Stimulated activated naive CD4-positive, alpha-beta T cell (primary cell): ENCODE measurements at regions not wholly inside any gene's neighbourhood (a gene's known extent, or its start where the extent isn't known, plus 50 kb on each side); places are given as distances from the start of the nearest gene placed in this dataset.
"Not testable (repeated sequence)": the region's sequence is repeated elsewhere in the genome, so short reads cannot be mapped to it uniquely, and the experiment has no call there.

ENCODE experiments used
- DNase-seq, 6 experiments: peaks; one replicate each; lab custom pipeline; 2025; lab: John Stamatoyannopoulos, UW

DNA sequence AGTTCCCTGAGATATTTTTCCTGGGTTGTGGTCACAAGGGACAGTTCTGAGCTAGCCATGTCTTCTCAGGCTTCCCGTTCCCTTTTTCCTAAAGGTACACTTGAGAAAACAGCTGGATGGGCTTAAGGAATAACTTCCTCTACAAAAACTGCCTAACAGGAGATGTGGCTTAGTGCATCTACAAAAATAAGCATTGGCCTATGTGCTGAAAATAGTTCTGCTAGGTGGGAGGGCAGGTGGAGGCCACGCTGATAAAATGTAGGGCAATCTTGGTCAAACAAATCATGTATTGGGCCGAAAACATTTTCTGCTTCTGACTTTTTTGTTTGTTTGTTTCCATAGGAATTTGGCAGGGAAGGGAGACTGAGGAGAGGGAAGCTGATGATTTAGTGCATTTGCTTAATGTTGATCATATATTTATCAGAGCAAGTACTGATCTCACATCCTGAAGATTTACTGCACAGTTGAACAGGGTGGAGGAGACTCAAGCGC lies 409.4 kb upstream of the FZD8 start:
- DNase-seq = no peak

DNA sequence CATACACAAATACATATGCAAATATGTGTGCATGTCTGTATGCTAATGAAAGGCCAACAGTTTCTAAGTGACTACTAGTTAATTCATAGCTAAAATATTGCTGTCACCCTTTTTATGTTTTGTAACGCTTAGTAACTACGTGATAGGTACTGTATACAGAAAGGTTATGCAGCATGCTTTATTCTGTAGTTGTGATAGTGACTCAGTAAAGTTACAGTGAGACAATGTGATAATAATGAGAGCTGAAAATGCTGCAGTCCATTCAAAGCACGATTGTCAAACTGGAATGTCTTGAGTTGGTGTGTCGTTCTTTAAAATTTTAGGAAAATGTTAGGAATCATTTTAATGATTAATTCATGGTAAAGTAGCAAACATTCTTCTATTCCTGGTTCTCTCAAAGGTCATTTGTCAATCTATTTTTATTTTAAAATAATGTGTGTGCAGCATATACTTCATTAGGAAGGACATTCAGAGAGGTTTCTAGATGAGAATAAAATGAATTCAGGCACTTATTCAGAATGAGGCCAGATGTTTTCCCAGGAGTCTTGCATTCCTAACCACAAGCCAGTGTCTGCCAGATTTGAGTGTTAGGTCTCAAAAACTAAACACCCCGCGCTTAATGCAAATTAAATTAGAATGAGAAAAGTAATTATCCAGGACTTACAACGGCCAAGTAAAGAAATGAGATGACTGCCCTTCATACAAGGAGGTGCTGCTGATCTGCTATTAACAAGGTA lies 408.8 kb upstream of the FZD8 start:
- no peak for DNase-seq

DNA sequence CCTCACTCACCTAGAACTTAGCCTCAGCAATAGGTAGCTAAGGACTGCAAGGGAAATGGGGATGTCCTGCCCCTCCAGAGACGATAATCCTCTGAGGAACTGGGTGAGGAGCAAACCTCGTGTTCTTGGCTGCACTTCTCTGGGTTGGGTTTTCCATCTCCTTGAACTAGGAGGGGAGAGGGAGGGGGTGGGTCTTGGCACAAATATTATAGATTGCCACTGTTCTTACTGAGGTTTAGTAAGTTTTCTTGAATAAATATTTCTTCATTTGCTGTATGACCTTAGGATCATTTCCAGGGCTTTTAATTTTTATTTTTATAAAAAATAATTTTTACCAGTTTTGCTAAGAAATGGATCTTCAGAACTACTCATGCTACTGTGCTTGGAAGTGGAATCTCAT lies 406.7 kb upstream of the FZD8 start:
- no peak for DNase-seq

DNA sequence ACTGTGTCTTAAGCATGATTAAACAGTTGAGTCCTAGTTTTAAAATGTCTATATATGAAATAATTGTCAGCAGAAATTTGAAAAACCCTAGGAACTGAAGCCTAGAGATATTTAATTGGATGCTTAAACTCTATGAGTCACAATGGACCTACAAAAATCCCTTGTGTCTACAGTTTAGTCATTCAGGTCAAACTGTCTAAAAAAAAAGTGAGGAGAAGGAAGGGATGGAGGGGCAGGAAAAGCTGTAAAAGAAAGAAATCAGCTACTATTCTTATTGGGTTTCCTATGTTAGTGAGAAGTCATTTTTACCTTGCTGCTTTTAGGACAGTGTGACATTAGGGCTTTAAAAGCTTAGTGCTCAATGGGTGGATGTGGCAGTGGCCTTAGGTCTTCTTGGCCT lies 406.1 kb upstream of the FZD8 start:
- DNase-seq = no peak

DNA sequence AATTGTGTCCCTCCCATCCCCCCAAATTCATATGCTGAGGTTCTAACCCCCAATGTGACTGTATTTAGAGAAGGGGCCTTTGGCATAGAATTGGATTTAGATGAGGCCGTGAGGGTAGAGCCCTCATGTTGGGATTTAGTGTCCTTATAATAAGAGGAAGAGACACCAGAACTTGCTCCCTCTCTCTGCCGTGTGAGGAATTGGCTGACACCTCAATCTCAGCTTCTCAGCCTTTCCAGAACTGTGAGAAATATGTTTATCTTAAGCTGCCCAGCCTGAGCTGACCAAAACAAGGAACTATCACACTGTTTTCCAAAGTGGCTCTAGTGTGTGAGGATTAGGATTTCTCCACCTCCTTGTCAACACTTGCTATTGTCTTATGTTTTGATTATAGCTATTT lies 400.0 kb upstream of the FZD8 start:
- DNase-seq = no peak

DNA sequence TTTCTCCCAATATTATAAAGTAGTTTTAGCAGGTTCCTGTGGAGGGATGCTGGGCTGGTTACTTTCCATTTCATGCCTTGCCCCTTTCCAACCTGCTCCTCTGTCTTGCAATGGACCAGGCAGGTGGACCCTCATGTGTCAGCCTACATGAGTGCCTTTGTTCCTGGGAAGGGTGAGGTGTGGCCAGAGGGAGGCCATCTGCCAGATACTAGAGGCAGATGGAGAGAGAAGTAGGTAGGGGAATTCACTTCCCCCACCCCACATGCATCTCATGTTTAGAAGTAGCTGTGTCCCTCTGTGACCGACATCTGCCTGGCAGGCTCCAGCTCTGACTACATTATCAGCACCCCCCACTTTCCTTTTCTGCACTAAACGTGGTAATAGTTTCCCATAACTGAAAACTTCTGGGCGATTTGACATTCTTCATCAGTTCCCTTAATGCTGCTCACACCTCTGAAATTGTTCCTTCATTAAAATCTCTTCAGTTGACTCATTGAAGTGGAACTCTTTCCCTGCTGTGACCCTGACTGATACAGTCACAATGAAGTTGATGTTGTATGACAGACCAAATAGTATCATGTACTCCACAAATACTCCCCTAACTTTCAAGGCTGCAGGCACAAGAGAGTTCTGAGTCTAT lies 396.3 kb upstream of the FZD8 start:
- no peak for DNase-seq

DNA sequence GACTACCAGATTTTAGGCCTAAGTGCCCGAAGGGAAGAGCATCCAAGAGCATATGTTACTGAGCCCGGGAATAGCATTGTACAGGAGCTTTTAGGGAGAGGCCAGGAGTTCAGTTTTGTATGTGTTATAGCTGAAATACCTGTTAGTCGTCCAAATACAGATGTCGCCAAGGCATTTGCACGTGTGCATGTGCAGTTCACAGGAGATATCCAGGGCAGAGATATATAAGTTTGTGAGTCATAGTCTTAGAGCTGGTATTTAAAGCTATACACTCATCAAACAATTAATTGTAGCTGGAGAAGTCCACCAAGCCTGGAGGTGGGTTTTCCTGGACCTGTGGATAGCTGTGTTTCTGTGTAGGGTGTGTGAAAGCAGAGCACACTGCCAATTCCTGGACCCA lies 394.0 kb upstream of the FZD8 start:
- no peak for DNase-seq

DNA sequence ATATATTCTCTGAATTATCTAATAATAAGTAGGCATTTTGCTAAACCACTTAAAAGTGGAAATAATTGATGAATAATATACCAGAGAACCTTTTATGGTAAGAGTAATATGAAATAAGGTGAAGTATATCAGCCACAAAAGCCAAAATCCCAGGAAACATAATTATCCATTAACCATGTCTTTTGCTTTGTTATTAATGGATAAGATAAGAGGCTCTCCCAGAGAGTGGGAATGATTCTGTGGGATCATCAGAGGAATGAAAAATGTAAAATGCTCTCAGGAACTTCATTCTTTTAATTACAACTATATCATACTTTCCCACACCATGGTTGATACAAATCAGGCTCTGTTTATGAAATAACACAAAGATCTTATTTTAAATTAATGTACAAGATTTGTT lies 391.7 kb upstream of the FZD8 start:
- no peak for DNase-seq

DNA sequence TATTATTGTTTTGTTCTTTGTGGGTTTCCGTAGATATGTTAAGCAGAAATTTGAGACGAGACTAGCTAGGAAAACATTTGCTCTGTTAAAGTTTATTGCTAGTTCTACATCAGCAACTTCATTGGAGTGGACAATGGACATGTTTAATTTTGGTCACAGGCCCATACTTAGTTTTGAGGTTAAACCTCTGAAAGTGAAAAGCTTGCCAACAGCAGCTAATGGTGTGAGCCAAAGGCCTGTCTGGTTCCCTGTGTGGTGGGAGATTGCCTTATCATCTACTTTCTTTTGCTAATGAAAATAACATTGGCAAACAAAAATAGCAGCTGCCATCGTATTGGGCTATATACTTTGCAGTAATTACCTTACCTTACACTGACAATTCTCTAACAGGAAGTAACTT lies 388.4 kb upstream of the FZD8 start:
- no peak for DNase-seq

DNA sequence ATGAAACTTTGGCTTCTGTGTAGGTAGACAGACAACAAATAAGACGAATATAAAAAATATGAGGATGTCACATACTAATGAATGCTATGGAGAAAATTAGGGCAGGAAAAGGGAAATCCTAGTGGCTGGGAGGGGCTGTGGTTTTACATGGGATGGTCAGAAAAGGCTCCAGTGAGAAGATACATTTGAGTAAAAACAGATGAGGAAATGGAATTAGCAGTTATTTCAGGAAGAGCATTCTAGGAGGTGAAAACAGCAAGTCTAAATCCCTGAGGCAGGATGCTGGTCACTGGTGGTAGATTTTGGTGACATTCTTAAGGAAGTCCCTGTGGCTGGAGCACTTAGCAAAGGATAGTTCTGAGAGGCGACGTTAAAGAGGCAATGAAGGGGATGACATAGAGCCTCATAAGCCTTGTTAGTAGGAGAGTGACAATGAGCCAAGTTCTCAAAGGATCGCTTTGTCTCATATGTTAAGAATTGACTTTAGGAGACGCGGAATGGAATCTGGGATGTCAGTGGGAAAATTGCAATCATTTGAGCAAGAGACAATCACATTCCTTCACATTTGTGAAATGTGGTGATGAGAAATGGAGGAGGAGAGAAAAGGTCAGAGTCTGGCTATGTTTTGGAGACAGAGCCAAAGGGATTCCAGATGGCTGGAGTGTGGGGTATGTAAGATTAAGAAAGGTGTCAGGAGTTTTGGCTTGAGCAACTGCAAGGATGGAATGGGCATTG lies 384.7 kb upstream of the FZD8 start:
- DNase-seq = no peak

DNA sequence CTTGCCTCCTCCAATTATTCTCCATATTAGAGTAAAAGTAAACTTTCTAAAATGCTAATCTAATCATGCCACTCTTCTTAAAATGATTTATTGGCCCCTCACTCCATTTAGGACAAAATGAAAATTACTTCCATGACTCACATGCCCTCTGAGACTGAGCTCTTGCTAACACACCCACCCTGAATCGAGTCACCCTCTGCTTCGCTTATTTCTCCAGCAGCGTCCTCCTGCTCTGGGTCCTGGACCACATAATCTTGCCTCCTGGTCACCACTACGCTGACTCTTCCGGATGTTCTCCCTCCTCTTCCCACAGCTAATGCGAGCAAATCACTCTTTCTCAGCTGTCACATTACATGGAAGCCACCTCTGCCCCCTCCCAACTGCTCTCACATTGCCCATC lies 384.0 kb upstream of the FZD8 start:
- DNase-seq = no peak

DNA sequence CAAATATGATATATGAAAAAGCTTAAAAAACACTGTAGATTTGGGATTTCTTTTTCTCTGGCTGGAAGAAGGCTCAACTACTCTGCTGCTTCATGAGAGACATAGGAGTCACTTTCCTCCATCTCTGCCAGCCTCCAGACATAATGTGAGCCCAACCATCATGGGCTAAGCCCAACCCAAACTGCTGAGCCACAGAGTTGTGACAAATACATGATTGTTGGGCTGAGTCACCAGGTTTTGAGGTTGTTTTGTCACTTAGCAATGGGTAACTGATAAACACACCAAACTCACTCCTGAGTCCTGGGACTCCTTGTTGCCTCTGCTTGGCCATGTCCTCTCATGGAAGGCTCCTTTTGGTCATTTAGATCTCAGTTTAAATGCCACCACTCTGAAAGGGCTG lies 381.8 kb upstream of the FZD8 start:
- DNase-seq = no peak

DNA sequence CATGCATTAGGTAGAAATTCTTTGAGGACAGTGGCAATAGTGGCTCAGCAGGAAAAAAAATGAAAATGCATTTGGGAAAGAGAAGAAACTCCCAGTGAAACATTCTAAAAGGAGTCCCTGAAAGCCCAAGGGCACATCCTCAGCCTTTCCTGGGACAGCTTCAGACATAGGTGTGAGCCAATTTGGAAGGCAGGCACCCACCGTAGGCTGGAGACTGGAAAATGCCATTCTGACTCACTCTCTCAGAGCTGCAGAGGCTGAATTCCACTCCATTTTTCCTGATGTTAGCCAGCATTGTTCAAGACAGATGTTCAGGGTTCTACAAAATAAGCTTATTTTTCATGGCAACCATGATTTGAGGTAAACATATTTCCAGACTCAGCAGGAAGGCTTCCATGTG lies 379.0 kb upstream of the FZD8 start:
- no peak for DNase-seq

DNA sequence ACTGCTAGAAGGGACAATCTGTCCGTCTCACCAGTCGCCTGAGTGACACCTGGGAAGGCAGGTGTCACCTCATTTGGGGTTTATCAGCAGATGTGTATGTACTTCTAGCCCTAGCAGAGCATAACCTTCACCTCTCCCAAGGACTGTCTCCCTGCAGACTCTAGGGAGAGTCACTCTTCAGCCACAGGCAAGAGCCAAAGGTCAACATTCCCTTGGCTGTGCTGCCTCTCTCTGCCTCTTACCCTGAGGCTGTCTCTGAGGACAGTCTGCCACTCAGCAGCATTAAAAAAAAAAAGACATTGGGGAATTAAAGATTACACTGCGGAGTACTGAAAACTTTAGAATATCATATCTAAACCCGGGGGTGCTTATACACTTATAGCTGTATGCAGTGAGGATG lies 377.7 kb upstream of the FZD8 start:
- DNase-seq = no peak

DNA sequence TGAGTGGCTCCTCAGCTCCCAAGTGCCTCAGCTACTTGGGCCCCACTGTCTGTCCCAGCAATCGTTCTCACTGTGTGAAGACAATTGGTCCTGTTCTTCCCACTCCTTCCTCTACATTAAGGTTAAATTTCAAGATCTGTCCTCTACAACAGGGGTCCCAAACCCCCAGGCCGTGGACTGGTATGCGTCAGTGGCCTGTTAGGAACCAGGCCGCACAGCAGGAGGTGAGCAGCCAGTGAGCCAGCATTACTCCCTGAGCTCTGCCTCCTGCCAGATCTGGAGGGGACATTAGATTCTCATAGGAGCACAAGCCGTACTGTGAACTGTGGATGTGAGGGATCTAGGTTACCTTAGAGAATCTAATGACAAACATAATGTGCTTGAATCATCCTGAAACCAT lies 376.9 kb upstream of the FZD8 start:
- DNase-seq = no peak

DNA sequence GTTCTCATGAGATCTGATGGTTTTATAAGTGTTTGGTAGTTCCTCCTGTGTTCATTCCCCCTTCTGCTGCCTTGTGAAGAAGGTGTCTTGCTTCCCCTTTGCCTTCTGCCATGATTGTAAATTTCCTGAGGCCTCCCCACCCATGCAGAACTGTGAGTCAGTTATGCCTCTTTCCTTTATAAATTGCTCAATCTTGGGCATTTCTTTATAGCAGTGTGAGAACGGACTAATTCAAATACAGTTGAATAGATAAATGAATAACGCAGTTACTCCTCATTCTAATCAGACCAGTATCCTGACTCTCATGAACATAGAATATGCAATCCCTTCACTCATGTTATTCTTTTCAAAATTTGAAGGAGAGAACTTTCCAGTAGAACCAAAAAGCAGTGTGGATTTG lies 375.0 kb upstream of the FZD8 start:
- no peak for DNase-seq

DNA sequence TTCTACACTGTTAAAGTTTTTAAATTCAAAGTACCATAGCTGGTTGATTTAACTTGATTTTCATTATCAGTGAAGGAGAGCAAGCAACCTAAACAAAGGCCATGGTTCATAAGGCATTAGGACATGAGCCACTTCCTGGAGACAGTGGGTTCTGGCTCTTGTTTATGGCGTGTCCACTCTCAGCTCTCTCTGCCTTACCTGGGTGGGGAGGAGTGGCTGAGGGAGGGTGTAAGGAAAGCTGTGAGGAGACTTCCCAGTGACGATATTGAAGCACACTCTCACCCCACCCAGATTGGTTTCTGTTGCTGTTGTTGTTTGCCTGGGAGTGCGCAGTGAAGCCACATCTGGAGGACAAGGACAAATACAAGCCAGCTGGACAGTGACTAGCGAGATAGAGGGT lies 365.3 kb upstream of the FZD8 start:
- no peak for DNase-seq

DNA sequence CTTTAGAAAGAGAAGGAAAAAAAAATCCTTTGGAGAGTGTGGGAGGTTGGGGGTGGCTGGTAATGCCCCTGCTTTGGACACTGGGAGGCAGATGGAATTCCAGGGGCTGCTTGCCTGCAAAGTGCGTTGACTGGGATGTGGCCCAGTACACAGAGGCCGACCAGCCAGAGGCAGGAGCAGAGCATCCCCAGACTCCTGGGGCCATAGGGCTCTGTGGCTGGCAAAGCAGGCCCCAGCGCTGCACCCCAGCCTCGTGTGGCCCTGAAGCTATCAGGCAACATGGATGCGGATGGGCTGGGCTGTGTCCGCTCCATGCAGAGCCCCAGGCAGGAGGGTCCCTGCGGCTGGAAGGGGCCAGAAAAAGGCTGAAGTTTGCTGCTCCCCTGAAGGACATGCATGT lies 361.6 kb upstream of the FZD8 start:
- no peak for DNase-seq

DNA sequence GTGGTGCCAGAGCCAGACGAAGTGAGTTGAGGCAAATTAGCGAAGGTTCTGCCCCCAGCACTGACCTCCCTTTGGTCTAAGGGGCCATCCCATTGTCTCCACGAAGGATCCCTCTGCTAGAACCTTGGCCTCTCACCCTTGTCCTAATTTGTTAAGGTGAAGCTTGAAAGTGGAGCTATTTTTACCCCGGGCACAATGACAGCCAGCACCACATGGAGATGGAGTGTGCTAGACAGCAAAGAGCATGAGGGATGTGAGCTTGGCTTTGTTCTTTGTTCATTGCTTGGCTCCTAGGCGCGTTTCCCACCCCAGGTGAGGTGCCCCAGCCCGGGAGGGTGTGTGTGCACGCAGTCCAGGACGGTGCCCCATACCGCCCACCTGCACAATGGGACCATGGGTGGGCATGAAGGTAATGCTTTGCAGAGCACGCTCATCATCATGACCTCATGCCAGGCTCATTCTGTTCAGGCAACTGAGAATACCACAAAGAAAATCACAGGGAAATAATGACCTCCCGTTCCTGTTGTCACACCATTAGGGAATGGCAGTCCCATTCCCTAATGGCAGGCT lies 361.0 kb upstream of the FZD8 start:
- no peak for DNase-seq

DNA sequence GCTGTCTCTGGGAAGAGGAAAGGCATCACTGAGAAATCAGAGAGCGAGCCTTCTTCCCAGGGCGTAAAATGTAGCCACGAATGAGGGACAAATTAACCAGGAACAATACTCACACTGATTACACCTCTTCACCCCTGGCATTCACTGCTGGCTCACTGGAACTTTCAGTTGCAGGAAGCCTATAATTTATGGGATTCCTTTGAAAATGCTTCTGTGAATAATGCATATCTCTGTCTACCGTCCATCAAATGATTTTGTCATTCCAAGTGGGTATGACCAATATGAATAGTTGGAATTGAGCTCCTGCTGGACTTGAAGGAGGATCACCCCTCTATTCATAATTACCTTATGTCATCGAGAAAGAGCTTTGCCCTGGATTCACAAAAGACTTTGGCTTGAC lies 360.3 kb upstream of the FZD8 start:
- no peak for DNase-seq

DNA sequence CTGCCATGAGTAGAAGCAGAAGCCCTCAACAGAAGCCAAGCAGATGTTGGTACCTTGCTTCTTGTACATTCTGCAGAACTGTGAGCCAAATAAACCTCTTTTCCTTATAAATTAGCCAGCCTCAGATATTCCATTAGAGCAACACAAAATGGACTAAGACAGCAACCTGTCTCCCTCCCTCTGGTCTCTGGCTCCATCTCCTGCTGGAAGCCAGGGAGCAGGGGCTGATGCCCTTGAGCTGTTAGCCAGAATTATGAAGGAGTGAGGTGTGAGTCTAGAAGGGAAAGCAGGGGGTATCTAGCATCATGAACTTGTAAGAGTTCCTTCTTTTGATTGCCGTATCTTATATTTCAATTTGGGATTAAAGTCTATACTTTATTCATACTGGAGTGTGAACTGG lies 358.7 kb upstream of the FZD8 start:
- DNase-seq = not testable (repeated sequence)

DNA sequence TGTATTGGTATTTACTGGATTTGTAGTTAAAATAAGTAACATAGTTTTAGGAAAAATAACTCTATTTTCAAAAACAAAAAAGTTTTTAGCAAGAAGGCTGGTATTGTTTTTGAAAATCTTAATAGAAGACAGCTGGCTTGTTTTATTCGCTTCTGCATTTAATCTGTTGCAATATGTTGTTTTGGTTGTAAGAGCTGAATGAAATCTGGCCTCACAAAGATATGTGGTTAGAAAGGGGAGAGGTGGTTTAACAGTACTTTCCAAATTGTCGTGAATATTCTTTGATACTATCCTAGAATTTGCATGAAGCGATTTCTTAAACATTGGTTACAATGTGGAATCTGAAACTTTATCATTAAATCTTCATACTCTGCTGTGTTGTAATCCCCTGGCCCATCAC lies 355.9 kb upstream of the FZD8 start:
- DNase-seq = no peak

DNA sequence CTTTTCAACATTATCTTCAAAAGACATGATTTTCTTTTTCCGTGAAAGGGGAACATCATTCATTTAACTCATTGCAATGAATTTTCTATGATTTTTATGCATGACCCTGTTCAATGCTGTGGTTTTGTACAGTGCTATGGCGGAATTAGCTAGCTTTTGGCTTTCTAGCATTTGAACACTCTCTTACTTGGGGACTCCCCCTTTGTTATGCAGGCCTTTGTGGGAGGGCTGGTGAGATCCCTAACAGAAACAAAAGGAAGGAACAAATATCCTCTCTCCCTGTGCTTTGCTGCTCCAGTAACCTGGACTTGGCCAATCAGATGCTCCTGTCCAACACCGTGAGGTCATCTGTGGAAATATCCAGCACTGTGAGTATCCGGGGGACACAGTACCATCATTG lies 353.4 kb upstream of the FZD8 start:
- DNase-seq = no peak
